HL-60 (cell line): ENCODE measurements at regions not wholly inside any gene's neighbourhood (a gene's known extent, or its start where the extent isn't known, plus 50 kb on each side); places are given as distances from the start of the nearest gene placed in this dataset.
"Not testable (repeated sequence)": the region's sequence is repeated elsewhere in the genome, so short reads cannot be mapped to it uniquely, and the experiment has no call there.

Source experiments
- DNase-seq, 2 experiments: peaks; one replicate each; pipeline ENCODE4 v3.0.0-alpha.2; 2010 to 2020; ENCODE audit warnings: low read depth in 1 of 2, low spot score in 1 of 2
- H3K27ac ChIP-seq: fragments of 250-450 bp; sonication (Bioruptor Pico); replicated peaks from 2 replicates; pipeline ENCODE4 v1.5.1; 2020; ENCODE audit warnings: mild to moderate bottlenecking, moderate library complexity
- H3K27me3 ChIP-seq: fragments of 250-450 bp; sonication (Bioruptor Pico); 2 replicates; pipeline ENCODE4 v1.5.1; 2021; ENCODE audit warnings: mild to moderate bottlenecking, moderate library complexity; ENCODE audit not compliant: insufficient read depth, poor library complexity, severe bottlenecking
- H3K4me3 ChIP-seq: replicated peaks from 2 replicates; pipeline ENCODE4 v1.5.1; 2011; ENCODE audit warnings: mild to moderate bottlenecking, control low read depth, low read length; ENCODE audit not compliant: insufficient read depth
- GABPA ChIP-seq: IDR thresholded peaks from 2 replicates; pipeline ENCODE4 v1.6.1; 2012; ENCODE audit warnings: low read depth
- POLR2AphosphoS5 ChIP-seq: IDR thresholded peaks from 2 replicates; pipeline ENCODE4 v1.6.1; 2012; ENCODE audit warnings: low read depth
- SPI1 ChIP-seq: IDR thresholded peaks from 2 replicates; pipeline ENCODE4 v1.6.1; 2012; ENCODE audit warnings: low read depth, mild to moderate bottlenecking, borderline replicate concordance
- TF ChIP-seq, protein P1 (sequence below): IDR thresholded peaks from one replicate; pipeline ENCODE4 v1.5.1; 2011; ENCODE audit warnings: low read length, control low read depth, inconsistent platforms; ENCODE audit not compliant: insufficient read depth
- TF ChIP-seq, protein P2 (sequence below): IDR thresholded peaks from 2 replicates; pipeline ENCODE4 v1.6.1; 2012; ENCODE audit warnings: low read depth; ENCODE audit not compliant: insufficient replicate concordance

DNA sequence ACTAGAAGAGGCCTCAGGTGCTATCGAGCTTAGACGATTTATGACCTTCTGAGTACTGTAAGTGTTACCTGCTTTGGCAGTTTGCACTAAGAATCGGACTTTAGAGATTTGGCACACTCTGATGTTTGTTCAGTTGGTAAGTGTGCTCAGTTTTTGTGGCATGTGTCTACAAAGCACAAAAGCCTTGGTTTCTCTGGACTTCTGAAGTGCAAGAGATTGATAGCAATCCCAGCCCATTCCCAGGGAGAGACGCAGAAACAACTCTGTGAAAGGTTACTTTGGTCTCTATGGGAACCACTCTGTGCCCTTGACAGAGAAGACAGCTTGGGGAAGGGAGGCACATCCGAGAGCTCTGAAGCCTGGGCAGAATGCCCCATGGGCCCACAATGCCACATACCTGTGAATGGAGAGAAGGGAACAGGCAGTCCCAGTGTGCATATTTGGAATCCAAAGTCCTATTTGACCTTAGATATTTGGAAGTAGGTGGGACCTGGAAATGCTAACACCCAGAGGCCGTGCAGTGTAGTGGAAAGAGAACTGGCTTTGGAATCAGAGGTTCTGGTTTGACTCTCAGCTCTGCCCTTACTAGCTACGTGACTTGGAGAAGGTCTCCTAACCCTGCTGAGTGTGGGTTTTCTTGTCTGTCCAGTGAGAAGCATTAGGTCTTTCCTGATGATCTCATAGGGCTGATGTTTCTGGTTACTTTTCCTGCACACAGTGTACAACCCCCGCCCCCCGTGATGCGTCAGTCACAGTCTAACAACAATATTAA lies 194.3 kb upstream of the VLDLR start:
- Histone ChIP-seq H3K27me3 (no peaks in the 10 kb centered on the region), H3K4me3 (no peak overlapping the region), H3K27ac (no peak overlapping the region)
- no peak for DNase-seq
- TF ChIP-seq POLR2AphosphoS5 (no peak), SPI1 (no peak), GABPA (no peak)
- TF ChIP-seq, protein P1, sequence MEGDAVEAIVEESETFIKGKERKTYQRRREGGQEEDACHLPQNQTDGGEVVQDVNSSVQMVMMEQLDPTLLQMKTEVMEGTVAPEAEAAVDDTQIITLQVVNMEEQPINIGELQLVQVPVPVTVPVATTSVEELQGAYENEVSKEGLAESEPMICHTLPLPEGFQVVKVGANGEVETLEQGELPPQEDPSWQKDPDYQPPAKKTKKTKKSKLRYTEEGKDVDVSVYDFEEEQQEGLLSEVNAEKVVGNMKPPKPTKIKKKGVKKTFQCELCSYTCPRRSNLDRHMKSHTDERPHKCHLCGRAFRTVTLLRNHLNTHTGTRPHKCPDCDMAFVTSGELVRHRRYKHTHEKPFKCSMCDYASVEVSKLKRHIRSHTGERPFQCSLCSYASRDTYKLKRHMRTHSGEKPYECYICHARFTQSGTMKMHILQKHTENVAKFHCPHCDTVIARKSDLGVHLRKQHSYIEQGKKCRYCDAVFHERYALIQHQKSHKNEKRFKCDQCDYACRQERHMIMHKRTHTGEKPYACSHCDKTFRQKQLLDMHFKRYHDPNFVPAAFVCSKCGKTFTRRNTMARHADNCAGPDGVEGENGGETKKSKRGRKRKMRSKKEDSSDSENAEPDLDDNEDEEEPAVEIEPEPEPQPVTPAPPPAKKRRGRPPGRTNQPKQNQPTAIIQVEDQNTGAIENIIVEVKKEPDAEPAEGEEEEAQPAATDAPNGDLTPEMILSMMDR: no peak
- TF ChIP-seq, protein P2, sequence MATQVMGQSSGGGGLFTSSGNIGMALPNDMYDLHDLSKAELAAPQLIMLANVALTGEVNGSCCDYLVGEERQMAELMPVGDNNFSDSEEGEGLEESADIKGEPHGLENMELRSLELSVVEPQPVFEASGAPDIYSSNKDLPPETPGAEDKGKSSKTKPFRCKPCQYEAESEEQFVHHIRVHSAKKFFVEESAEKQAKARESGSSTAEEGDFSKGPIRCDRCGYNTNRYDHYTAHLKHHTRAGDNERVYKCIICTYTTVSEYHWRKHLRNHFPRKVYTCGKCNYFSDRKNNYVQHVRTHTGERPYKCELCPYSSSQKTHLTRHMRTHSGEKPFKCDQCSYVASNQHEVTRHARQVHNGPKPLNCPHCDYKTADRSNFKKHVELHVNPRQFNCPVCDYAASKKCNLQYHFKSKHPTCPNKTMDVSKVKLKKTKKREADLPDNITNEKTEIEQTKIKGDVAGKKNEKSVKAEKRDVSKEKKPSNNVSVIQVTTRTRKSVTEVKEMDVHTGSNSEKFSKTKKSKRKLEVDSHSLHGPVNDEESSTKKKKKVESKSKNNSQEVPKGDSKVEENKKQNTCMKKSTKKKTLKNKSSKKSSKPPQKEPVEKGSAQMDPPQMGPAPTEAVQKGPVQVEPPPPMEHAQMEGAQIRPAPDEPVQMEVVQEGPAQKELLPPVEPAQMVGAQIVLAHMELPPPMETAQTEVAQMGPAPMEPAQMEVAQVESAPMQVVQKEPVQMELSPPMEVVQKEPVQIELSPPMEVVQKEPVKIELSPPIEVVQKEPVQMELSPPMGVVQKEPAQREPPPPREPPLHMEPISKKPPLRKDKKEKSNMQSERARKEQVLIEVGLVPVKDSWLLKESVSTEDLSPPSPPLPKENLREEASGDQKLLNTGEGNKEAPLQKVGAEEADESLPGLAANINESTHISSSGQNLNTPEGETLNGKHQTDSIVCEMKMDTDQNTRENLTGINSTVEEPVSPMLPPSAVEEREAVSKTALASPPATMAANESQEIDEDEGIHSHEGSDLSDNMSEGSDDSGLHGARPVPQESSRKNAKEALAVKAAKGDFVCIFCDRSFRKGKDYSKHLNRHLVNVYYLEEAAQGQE: no peak

DNA sequence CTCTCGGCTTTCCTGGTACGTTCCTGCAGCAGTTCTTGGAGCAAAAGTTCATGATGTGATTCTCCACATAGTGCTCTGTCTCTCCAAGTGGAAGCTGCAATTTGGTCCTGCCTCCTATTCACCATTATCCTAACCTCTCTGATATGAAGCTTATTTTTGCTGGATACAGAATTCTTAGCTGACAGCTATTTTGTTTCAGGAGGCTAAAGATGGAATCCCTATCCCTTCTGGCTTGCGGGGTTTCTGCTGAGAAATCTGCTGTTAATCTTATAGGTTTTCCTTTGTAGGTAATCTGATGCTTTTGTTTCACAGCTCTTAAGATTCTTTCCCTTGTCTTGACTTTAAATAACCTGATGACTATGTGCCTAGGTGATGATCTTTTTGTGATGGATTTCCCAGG lies 181.6 kb upstream of the VLDLR start:
- Histone ChIP-seq H3K27ac (no peak overlapping the region), H3K27me3 (no peaks in the 10 kb centered on the region), H3K4me3 (no peak overlapping the region)
- no peak for TF ChIP-seq POLR2AphosphoS5
- TF ChIP-seq GABPA: no peak
- TF ChIP-seq, protein P2: no peak
- TF ChIP-seq SPI1: no peak
- TF ChIP-seq, protein P1: no peak
- no peak for DNase-seq

DNA sequence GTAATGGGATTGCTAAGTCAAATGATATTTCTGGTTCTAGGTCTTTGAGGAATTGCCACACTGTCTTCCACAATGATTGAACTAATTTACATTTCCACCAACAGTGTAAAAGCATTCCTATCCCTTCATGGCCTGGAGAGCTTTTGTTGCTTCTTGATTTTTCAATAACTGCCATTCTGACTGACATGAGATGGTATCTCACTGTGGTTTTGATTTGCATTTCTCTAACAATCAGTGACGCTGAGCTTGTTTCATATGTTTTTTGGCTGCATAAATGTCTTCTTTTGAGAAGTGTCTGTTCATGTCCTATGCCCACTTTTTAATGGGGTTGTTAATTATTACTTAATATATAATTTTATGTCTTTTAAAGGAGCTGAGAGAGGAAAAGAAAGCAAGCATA lies 177.7 kb upstream of the VLDLR start:
- not testable (repeated sequence) for DNase-seq, H3K27me3 ChIP-seq, H3K4me3 ChIP-seq, H3K27ac ChIP-seq

DNA sequence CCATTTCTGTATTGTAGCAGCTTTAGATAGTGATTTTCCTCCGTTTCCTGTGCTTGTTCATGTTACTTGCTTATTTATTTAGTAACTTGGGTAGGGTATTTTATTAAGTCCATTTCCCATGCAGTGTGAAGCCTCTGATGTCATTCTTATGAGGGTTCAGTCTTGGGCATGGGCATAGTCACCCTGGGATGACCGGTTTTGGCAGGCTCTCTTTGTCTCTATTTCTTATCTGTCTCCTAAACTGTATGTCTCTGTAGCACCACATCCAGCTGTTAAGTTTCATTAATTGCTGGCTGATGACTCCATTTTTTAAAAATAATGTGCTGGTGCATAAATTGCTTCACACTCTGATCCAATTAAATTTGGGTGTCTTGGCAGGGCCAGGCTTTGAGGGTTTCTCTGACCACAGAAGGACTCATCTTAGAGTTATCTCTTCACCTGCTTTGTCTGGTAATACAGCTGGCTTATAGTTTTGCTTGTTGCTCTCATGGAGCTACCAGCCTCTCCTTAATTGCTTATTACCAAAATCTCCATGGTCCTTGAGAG lies 173.3 kb upstream of the VLDLR start:
- no peak for TF ChIP-seq POLR2AphosphoS5
- TF ChIP-seq, protein P1: no peak
- no peak for TF ChIP-seq GABPA
- TF ChIP-seq SPI1: no peak
- TF ChIP-seq, protein P2: no peak
- DNase-seq: no peak
- no peak overlapping the region for H3K4me3 ChIP-seq
- no peaks in the 10 kb centered on the region for H3K27me3 ChIP-seq
- H3K27ac ChIP-seq: no peak overlapping the region
